MM.1S (cell line): ENCODE measurements at regions not wholly inside any gene's neighbourhood (a gene's known extent, or its start where the extent isn't known, plus 50 kb on each side); places are given as distances from the start of the nearest gene placed in this dataset.

Experiments
- DNase-seq: peaks from one replicate; pipeline ENCODE4 v3.0.0-alpha.2; 2015
- H2AFZ ChIP-seq: fragments of 300-600 bp; sonication (generic); 2 replicates; pipeline ENCODE4 v1.6.0; 2016; ENCODE audit warnings: antibody characterized with exemption, low read length
- H3F3A ChIP-seq: fragments of 300-600 bp; sonication (generic); 2 replicates; pipeline ENCODE4 v1.6.1; 2016; ENCODE audit warnings: mild to moderate bottlenecking, antibody characterized with exemption, low read length, moderate library complexity, mixed read lengths; ENCODE audit not compliant: insufficient read depth
- H3K27ac ChIP-seq: fragments of 300-600 bp; sonication (generic); 2 replicates; pipeline ENCODE4 v1.5.1; 2016; ENCODE audit warnings: mild to moderate bottlenecking, low read length
- H3K27me3 ChIP-seq: fragments of 300-600 bp; sonication (generic); replicated peaks from 2 replicates; pipeline ENCODE4 v1.6.0; 2016; ENCODE audit warnings: low read length; ENCODE audit not compliant: insufficient read depth
- H3K36me3 ChIP-seq: fragments of 300-600 bp; sonication (generic); replicated peaks from 2 replicates; pipeline ENCODE4 v1.6.1; 2016; ENCODE audit warnings: mild to moderate bottlenecking, low read length, mixed read lengths; ENCODE audit not compliant: insufficient read depth
- H3K4me1 ChIP-seq: fragments of 300-600 bp; sonication (generic); 2 replicates; pipeline ENCODE4 v1.6.1; 2016; ENCODE audit warnings: low read length, mixed read lengths
- H3K4me2 ChIP-seq: fragments of 300-600 bp; sonication (generic); 2 replicates; pipeline ENCODE4 v1.6.0; 2016; ENCODE audit warnings: low read depth, low read length
- H3K4me3 ChIP-seq: fragments of 300-600 bp; sonication (generic); 2 replicates; pipeline ENCODE4 v1.5.1; 2016; ENCODE audit warnings: low read length, mixed read lengths
- H3K79me2 ChIP-seq: fragments of 300-600 bp; sonication (generic); 2 replicates; pipeline ENCODE4 v1.6.1; 2016; ENCODE audit warnings: mixed run types, low read length, mixed read lengths
- H3K9ac ChIP-seq: fragments of 300-600 bp; sonication (generic); 2 replicates; pipeline ENCODE4 v1.6.1; 2016; ENCODE audit warnings: low read length, mixed read lengths
- H3K9me2 ChIP-seq: fragments of 300-600 bp; sonication (generic); replicated peaks from 2 replicates; pipeline ENCODE4 v1.6.1; 2016; ENCODE audit warnings: mild to moderate bottlenecking, low read length, mixed read lengths; ENCODE audit not compliant: insufficient read depth
- H3K9me3 ChIP-seq: fragments of 300-600 bp; sonication (generic); replicated peaks from 2 replicates; pipeline ENCODE4 v1.6.1; 2016; ENCODE audit warnings: mild to moderate bottlenecking, low read length, mixed read lengths; ENCODE audit not compliant: insufficient read depth
- H4K20me1 ChIP-seq: fragments of 300-600 bp; sonication (generic); 2 replicates; pipeline ENCODE4 v1.6.1; 2016; ENCODE audit warnings: mild to moderate bottlenecking, low read length, moderate library complexity, mixed read lengths; ENCODE audit not compliant: insufficient read depth
- EZH2 ChIP-seq: fragments of 300-600 bp; sonication (generic); optimal IDR thresholded peaks from 2 replicates; pipeline ENCODE3; 2017; ENCODE audit warnings: low read depth, mild to moderate bottlenecking, antibody characterized with exemption, low read length, mixed read lengths
- EZH2phosphoT487 ChIP-seq: fragments of 300-600 bp; sonication (generic); IDR thresholded peaks from 2 replicates; pipeline ENCODE4 v1.6.1; 2018; ENCODE audit warnings: antibody characterized with exemption, low read length
- TF ChIP-seq, protein P1 (sequence below): fragments of 300-600 bp; sonication (generic); IDR thresholded peaks from 2 replicates; pipeline ENCODE4 v1.5.1; 2016; ENCODE audit warnings: antibody characterized with exemption, low read length, mixed read lengths

DNA sequence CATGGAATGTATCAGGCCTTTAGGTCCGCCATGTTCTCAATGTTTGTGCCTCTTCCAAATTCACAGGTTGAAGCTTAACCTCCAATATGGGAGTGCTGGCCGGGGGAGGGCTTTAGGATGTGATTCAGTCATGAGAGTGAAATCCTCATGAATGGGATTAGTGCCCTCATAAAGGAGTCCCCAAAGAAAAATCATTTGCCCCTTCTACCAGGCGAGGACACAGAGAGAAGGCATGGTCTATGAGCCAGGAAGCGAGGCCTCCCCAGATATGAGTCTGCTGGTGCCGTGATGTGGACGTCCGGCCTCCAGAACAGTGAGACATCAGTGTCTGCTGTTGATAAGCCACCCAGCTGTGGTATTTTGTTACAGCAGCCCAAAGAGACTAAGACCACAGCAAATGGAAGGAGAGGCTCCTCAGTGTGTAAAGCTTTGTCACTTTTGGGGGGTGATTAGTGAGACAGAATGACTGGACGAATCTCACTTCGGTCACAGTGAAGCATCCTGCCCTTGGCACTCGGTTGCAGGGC lies 231.3 kb upstream of the KLF6 start:
- TF ChIP-seq, protein P1, sequence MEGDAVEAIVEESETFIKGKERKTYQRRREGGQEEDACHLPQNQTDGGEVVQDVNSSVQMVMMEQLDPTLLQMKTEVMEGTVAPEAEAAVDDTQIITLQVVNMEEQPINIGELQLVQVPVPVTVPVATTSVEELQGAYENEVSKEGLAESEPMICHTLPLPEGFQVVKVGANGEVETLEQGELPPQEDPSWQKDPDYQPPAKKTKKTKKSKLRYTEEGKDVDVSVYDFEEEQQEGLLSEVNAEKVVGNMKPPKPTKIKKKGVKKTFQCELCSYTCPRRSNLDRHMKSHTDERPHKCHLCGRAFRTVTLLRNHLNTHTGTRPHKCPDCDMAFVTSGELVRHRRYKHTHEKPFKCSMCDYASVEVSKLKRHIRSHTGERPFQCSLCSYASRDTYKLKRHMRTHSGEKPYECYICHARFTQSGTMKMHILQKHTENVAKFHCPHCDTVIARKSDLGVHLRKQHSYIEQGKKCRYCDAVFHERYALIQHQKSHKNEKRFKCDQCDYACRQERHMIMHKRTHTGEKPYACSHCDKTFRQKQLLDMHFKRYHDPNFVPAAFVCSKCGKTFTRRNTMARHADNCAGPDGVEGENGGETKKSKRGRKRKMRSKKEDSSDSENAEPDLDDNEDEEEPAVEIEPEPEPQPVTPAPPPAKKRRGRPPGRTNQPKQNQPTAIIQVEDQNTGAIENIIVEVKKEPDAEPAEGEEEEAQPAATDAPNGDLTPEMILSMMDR, result no peak
- TF ChIP-seq EZH2, result no peak
- TF ChIP-seq EZH2phosphoT487, result no peak
- Histone ChIP-seq H3K4me2 (no peak overlapping the region), H3K9ac (no peak overlapping the region), H3K79me2 (no peaks in the 10 kb centered on the region), H4K20me1 (no peaks in the 10 kb centered on the region), H3K27me3 (no peaks in the 10 kb centered on the region), H3K27ac (no peak overlapping the region), H3K4me3 (no peak overlapping the region), H3K9me3 (no peaks in the 10 kb centered on the region), H3K4me1 (no peaks in the 10 kb centered on the region), H2AFZ (no peak overlapping the region), H3F3A (no peaks in the 10 kb centered on the region), H3K9me2 (no peaks in the 10 kb centered on the region), H3K36me3 (no peaks in the 10 kb centered on the region)
- no peak for DNase-seq

DNA sequence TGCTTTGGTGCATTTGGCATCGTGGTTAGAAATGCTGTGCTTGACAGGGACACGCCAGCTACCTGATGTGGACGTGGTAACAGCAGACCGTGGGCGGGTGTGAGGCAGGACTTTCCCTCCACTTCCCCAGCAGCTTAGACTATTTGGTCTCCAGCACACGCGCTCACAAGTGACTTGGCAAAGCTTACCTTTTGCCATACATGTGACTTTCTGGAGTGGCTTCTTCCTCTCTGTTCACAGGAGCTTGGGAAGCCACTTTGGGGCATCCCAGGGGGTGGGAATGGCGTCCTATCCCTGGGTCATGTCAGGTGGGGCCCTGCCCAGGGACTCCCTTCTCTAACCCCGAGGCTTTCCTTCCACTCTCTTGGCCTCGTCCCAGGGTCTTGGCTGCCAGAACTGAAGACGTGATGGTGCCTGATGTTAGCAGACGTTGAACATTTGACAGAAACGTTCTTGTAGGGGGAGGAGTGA lies 228.7 kb upstream of the KLF6 start:
- Histone ChIP-seq H3K36me3 (no peaks in the 10 kb centered on the region), H3K4me1 (no peaks in the 10 kb centered on the region), H3K9me2 (no peaks in the 10 kb centered on the region), H3K79me2 (no peaks in the 10 kb centered on the region), H3K4me3 (no peak overlapping the region), H3K27me3 (no peaks in the 10 kb centered on the region), H3K4me2 (no peak overlapping the region), H3K27ac (no peak overlapping the region), H3K9me3 (no peaks in the 10 kb centered on the region), H3F3A (no peaks in the 10 kb centered on the region), H2AFZ (no peak overlapping the region), H4K20me1 (no peaks in the 10 kb centered on the region), H3K9ac (no peak overlapping the region)
- no peak for DNase-seq
- TF ChIP-seq EZH2 (no peak), EZH2phosphoT487 (no peak)
- TF ChIP-seq, protein P1, result no peak

DNA sequence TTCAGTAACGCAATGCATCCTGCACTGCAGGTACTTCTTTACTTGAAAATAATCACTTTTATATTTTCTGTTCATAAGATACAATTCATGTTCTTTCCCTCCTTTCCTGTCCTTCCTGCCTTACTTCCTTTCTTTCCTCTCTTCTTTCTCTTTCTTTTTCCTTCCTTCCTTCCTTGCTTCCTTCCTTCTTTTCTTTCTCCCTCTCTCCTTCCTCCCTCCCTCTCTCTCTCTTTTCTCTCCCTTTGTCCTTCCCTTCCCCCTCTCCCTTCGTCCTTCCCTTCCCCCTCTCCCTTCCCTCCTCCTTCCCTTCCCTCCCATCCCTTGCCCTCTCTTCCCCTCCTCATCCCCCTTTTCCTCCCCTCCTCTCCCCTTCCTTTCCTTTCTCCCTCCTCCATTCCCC lies 227.8 kb upstream of the KLF6 start:
- Histone ChIP-seq H3K9me2 (no peaks in the 10 kb centered on the region), H3K4me2 (no peak overlapping the region)
- TF ChIP-seq, protein P1, result no peak
- TF ChIP-seq EZH2, result no peak
- no peak for TF ChIP-seq EZH2phosphoT487

More for the DNA sequence above, 227.8 kb upstream of the KLF6 start:
- no peak for DNase-seq
- Histone ChIP-seq H3K27me3 (no peaks in the 10 kb centered on the region), H3K4me1 (no peaks in the 10 kb centered on the region), H3F3A (no peaks in the 10 kb centered on the region), H3K9me3 (no peaks in the 10 kb centered on the region), H3K79me2 (no peaks in the 10 kb centered on the region), H4K20me1 (no peaks in the 10 kb centered on the region), H3K27ac (no peak overlapping the region), H2AFZ (no peak overlapping the region), H3K9ac (no peak overlapping the region), H3K4me3 (no peak overlapping the region), H3K36me3 (no peaks in the 10 kb centered on the region)
